HG02759 (cell line): ENCODE measurements at regions not wholly inside any gene's neighbourhood (a gene's known extent, or its start where the extent isn't known, plus 50 kb on each side); places are given as distances from the start of the nearest gene placed in this dataset.
"Not testable (repeated sequence)": the region's sequence is repeated elsewhere in the genome, so short reads cannot be mapped to it uniquely, and the experiment has no call there.

Experiments used
- ATAC-seq: cut with Tn5 transposase; IDR thresholded peaks from one replicate; pipeline ENCODE4 v1.9.1; 2021; ENCODE audit warnings: mild to moderate bottlenecking, moderate library complexity; ENCODE audit not compliant: unreplicated experiment

- no peak for ATAC-seq
Observed at GRCh38 chr3:35413483-35413882, 225.8 kb upstream of the ARPP21 start.

DNA sequence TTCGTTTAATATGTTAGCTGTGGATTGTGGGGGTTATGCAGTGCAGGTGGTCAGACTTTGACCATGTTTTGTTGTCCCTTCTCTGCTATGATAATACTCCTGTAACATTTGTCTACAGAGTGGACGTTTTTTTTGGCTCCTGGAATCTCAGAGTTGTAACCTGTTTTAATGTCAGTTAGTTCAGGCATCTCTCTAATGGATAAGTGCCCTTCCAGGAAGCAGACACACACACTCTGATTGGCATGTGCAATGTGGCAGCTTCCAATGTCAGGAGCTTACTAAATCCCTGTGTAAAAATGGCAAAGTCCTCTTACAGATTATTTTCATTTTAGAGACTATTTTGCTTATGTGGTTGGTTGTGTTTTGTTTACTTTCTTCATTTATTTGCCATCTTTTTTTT, 222.2 kb upstream of the ARPP21 start:
- ATAC-seq = no peak

- ATAC-seq = no peak
Observed at GRCh38 chr3:35422101-35422500, 217.2 kb upstream of the ARPP21 start.

DNA sequence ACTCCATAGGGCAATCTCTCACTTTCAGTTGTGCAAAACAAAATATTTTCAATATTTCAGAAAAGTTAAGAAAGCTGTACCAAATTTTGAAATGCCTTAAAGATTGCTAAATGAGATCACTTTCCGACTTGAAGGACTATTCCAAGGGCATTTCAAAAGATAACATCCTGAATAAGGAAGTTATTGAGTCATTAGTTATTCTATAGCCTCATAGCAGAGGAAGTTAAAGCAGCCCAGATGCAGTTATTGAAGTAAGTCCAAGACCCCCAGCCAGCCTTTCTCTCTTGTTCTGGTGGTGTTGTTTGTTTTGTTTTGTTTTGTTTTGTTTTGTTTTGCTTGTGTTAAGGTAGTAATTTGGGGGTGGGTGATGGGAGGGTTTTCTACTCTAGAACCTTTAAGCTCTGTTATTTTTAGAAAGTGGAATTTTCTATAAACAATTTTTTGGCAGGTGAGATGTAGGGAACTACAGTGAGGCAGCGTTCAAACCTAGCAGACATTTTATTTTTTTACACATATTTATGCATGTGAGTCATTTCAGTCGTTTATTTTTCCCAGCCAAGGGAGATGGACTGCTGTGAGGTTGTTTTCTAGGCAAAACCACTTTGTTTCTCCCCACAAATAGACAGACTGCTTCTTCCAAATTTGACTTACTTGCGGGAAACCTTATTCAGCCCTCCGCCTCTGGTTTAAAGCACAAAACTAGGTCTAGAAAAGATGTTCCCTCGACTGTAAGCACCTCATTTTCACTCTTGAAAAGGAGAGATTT, 216.3 kb upstream of the ARPP21 start:
- ATAC-seq = no peak

GRCh38 chr3:35426366-35426958, 212.9 kb upstream of the ARPP21 start:
- no peak for ATAC-seq

GRCh38 chr3:35437381-35437780, 201.9 kb upstream of the ARPP21 start:
- ATAC-seq = no peak

GRCh38 chr3:35438101-35438500, 201.2 kb upstream of the ARPP21 start:
- ATAC-seq = no peak

DNA sequence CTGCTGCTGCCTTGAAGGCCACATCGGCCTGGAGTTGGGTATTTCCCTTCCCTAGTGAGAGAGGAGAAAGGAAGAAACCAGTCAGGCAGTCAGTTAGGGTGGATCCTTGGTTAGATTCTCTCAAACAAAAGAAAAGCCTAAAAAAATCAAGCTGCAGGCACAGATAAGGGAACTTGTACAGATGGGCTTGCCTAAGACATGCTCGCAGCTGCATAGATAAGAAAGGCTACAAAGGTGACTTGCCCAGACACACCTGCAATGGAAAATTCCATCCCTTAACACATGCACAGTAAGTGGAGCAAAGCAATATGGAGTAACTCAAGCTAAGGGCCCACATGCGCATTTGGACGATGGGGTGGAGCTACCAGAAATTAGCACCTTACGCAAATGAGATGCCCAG, 199.7 kb upstream of the ARPP21 start:
- ATAC-seq = no peak

GRCh38 chr3:35440826-35441225, 198.5 kb upstream of the ARPP21 start:
- ATAC-seq = no peak

GRCh38 chr3:35446896-35447295, 192.4 kb upstream of the ARPP21 start:
- no peak for ATAC-seq

- no peak for ATAC-seq
Observed at GRCh38 chr3:35448121-35448520, 191.2 kb upstream of the ARPP21 start.

- ATAC-seq = no peak
Observed at GRCh38 chr3:35448681-35449080, 190.6 kb upstream of the ARPP21 start.

GRCh38 chr3:35454819-35455218, 184.5 kb upstream of the ARPP21 start:
- not testable (repeated sequence) for ATAC-seq

- no peak for ATAC-seq
Observed at GRCh38 chr3:35473956-35474355, 165.4 kb upstream of the ARPP21 start.

DNA sequence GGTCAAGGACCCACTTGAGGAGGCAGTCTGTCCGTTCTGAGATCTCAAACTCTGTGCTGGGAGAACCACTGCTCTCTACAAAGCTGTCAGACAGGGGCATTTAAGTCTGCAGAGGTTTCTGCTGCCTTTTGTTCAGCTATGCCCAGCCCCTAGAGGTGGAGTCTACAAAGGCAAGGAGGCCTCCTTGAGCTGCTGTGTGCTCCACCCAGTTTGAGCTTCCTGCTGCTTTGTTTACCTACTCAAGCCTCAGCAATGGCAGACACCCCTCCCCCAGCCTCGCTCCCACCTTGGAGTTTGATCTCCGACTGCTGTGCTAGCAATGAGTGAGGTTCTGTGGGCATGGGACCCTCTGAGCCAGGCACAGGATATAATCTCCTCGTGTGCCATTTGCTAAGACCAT, 156.8 kb upstream of the ARPP21 start:
- ATAC-seq = not testable (repeated sequence)

DNA sequence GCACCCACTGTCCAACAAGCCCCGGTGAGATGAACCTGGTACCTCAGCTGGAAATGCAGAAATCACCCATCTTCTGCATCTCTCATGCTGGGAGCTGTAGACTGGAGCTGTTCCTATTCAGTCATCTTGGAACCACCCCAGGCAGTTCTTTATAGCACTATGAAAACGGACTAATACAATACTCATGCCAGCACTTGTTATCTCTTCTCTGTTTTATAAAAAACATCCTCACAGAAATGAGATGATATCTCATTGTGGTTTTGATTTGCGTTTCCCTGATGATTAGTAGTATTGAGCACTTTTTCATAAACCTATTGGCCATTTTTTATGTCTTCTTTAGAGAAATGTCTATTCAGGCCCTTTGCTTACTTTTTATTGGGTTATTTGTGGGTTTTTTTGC, 156.2 kb upstream of the ARPP21 start:
- no peak for ATAC-seq

DNA sequence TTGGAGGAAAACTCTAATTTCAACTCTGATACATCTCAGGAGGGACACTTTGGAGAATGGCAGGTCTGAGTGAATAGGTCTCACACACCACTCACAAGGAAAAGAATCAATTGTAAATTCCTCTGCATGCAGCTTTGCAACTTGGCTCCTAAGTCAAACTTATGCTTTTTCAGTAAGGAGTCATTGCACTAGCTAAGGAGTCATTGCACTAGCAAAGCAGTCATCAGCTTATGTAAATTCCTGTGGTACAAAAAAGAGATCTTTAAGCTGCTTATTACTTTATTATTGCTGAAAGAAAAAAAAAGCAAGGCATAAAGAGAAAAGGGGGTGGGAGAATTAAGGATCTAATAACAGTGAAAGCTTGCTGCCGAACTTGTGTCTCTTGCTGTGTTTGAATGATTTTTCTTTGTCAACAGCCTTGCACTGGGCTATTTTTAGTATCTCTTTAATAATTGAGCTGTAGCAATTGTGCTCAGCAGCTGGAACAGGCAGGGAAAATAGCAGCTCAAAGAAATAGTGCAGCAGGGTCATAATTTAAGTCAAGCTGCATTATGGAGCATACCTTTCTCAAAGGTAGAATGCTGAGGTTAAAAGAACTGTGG, 154.3 kb upstream of the ARPP21 start:
- ATAC-seq = no peak

DNA sequence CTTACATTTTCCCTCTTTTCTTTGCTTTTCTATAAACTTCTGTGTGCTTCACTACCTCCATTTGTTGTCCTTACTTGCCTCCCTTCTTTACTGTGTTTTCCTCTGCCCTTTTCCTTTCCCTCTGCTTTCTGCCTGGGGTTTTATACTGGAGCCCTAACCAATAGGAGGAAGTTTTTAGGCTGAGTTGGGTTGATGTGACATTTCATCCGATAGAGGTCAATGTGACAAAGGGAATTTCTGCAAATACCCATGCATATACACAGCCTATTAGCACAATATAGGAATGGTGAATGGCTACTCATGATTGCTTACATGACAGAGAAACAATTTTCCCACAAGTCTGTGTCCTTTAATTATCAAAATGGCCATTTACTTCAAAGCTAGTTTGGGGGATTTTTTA, 153.0 kb upstream of the ARPP21 start:
- no peak for ATAC-seq

GRCh38 chr3:35487376-35487775, 151.9 kb upstream of the ARPP21 start:
- ATAC-seq = no peak

DNA sequence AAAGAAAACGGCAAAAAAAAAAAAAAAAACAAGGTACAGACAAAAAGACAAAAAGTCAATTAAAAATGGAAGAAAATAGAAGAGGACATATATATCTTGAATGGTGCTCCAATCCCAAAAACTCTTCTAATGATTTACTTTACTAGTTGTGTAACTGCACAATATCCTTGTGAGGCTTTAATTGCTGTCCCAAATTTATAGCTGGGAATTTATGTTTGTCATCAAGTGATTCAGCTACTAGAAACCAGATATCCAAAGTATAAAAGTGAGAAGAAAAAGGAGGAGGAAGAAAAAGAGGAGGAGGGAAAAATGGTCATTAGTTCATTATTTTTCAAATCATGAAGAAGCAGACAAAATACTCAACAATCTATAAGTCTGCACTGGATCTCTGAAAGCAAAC, 150.8 kb upstream of the ARPP21 start:
- ATAC-seq = no peak

- ATAC-seq = no peak
Observed at GRCh38 chr3:35492841-35493240, 146.5 kb upstream of the ARPP21 start.

DNA sequence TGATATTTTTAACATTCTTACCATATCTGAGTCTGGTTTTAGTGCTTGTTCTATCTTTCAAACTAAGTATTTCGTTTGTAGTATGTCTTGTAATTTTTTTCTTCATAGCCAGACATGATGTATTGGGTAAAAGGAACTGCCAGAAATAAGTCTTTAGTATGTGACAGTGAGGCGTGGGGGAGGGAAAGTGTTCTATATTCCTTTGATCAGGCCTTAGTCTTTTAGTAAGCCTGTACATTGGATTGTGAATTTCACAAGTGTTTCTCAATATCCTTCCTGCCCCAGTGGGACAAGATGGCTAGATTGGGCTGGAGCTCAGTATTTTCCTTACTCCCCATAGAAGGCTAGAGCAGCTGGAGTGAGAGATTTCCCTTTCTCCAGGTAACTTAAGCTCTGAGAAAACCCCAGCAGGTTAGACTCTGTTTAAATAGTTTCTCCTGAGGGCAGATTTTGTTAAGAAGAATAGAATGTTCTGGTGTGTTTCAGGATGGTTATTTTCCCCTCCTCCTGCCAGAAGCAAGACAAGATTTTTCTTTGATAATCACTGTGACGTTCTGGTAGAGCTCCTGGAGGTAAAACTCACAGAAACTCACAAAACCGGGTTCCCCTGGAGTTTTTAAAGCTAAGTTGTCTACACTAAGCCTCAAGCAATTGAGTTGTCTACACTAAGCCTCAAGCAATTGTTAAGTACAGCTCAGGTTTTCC, 140.7 kb upstream of the ARPP21 start:
- no peak for ATAC-seq
